PC-9 (cell line): ENCODE measurements at regions not wholly inside any gene's neighbourhood (a gene's known extent, or its start where the extent isn't known, plus 50 kb on each side); places are given as distances from the start of the nearest gene placed in this dataset.

ENCODE experiments used
- CTCF ChIP-seq: fragments of 200-600 bp; sonication (generic); conservative IDR thresholded peaks from 2 replicates; pipeline ENCODE4 v1.6.1; 2017; ENCODE audit warnings: mixed run types, antibody characterized with exemption, mild to moderate bottlenecking, moderate library complexity
- EZH2 ChIP-seq: fragments of 200-600 bp; sonication (generic); IDR thresholded peaks from 2 replicates; pipeline ENCODE4 v1.8.0; 2017; ENCODE audit warnings: antibody characterized with exemption, low read depth

- no peak for TF ChIP-seq CTCF
- no peak for TF ChIP-seq EZH2
Measured at GRCh38 chr16:5176505-5176904, 78.9 kb upstream of the EEF2KMT start.
